ENCODE measurements at regions not wholly inside any gene's neighbourhood (a gene's known extent, or its start where the extent isn't known, plus 50 kb on each side); places are given as distances from the start of the nearest gene placed in this dataset.

DNA sequence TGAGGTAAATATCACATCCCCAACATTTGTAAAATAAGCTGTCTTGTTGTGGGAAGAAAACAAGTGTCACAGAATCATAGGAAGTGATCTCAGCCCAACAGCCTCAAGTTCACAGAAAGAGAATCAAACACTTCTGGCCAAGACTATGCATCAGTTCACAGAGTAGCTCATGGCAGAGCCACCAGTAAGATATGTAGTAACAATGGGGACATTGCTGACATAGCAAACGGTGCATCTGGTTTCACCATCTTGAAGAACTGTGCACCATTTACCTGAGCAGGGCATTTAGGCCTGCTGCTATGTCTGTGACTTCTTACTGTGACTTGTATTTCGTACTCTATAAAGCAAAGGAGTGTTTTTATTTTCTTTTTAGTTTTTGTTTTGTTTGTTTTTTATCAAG is 585.3 kb upstream of the FAT3 start:
- TF ChIP-seq, protein P1, sequence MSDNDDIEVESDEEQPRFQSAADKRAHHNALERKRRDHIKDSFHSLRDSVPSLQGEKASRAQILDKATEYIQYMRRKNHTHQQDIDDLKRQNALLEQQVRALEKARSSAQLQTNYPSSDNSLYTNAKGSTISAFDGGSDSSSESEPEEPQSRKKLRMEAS (IDR thresholded peaks at IDR 0.05) = no peak
- TF ChIP-seq CEBPB (IDR thresholded peaks at IDR 0.05) (no peak), YY1 (IDR thresholded peaks at IDR 0.05; ENCODE audit: low read depth) (no peak), ZBTB7A (IDR thresholded peaks at IDR 0.05; ENCODE audit: low read depth) (no peak), EP300 (IDR thresholded peaks at IDR 0.05; ENCODE audit: borderline replicate concordance) (no peak), RAD21 (IDR thresholded peaks at IDR 0.05; ENCODE audit: low read depth) (no peak), REST (IDR thresholded peaks at IDR 0.05; ENCODE audit: low read depth) (no peak), TAF1 (IDR thresholded peaks at IDR 0.05; ENCODE audit: low read depth) (no peak), EGR1 (IDR thresholded peaks at IDR 0.05) (no peak), FOXM1 (IDR thresholded peaks at IDR 0.05; ENCODE audit: borderline replicate concordance, low read depth) (no peak), TEAD4 (IDR thresholded peaks at IDR 0.05) (no peak)

Measured in Ishikawa (cell line).